Trophoblast cell (in vitro differentiated cells and primary cell): ENCODE measurements at regions not wholly inside any gene's neighbourhood (a gene's known extent, or its start where the extent isn't known, plus 50 kb on each side); places are given as distances from the start of the nearest gene placed in this dataset.

Source experiments
- DNase-seq, 2 donors: peaks; one replicate each; pipeline ENCODE4 v3.0.0-alpha.2; 2016
- H2AFZ ChIP-seq: 2 replicates; pipeline ENCODE4 v1.6.1; 2013; ENCODE audit warnings: low read length, moderate library complexity, mild to moderate bottlenecking; ENCODE audit not compliant: insufficient read depth, poor library complexity
- H2AK5ac ChIP-seq: 2 replicates; pipeline ENCODE4 v1.6.1; 2013; ENCODE audit warnings: mild to moderate bottlenecking, low read length
- H2BK120ac ChIP-seq: 2 replicates; pipeline ENCODE4 v1.6.1; 2013; ENCODE audit warnings: low read length, mild to moderate bottlenecking, moderate library complexity; ENCODE audit not compliant: insufficient read depth, poor library complexity
- H2BK12ac ChIP-seq: 2 replicates; pipeline ENCODE4 v1.6.1; 2013; ENCODE audit warnings: mild to moderate bottlenecking, low read length, moderate library complexity
- H2BK5ac ChIP-seq: 2 replicates; pipeline ENCODE4 v1.6.1; 2013; ENCODE audit warnings: low read length, low read depth, moderate library complexity, mild to moderate bottlenecking; ENCODE audit not compliant: poor library complexity
- H3K14ac ChIP-seq: 2 replicates; pipeline ENCODE4 v1.6.1; 2013; ENCODE audit warnings: mild to moderate bottlenecking, low read length
- H3K18ac ChIP-seq: 2 replicates; pipeline ENCODE4 v1.6.1; 2013; ENCODE audit warnings: mild to moderate bottlenecking, low read length
- H3K23ac ChIP-seq: 2 replicates; pipeline ENCODE4 v1.6.1; 2013; ENCODE audit warnings: low read length
- H3K27ac ChIP-seq: 2 replicates; pipeline ENCODE4 v1.5.1; 2013; ENCODE audit warnings: low read depth, mild to moderate bottlenecking, inconsistent platforms, low read length, moderate library complexity
- H3K27me3 ChIP-seq: 2 replicates; pipeline ENCODE4 v1.6.1; 2013; ENCODE audit warnings: inconsistent platforms, mild to moderate bottlenecking, low read length, moderate library complexity; ENCODE audit not compliant: insufficient read depth
- H3K36me3 ChIP-seq, 2 experiments: 1 replicate in 1 of 2; 2 replicates in 1 of 2; pipeline ENCODE4 v1.6.1; 2013; ENCODE audit warnings: low read length in 2 of 2, mild to moderate bottlenecking in 2 of 2, moderate library complexity in 1 of 2; ENCODE audit not compliant: insufficient read depth in 2 of 2, control insufficient read depth in 1 of 2
- H3K4ac ChIP-seq: 2 replicates; pipeline ENCODE4 v1.6.1; 2013; ENCODE audit warnings: low read depth, mild to moderate bottlenecking, low read length, moderate library complexity
- H3K4me1 ChIP-seq, 2 experiments: 1 replicate in 1 of 2; 2 replicates in 1 of 2; pipeline ENCODE4 v1.6.1; 2013; ENCODE audit warnings: low read length in 2 of 2, mild to moderate bottlenecking in 2 of 2, moderate library complexity in 1 of 2; ENCODE audit not compliant: insufficient read depth in 2 of 2, control insufficient read depth in 1 of 2
- H3K4me2 ChIP-seq: 2 replicates; pipeline ENCODE4 v1.6.1; 2013; ENCODE audit warnings: inconsistent platforms, mild to moderate bottlenecking, low read length, moderate library complexity
- H3K4me3 ChIP-seq: 2 replicates; pipeline ENCODE4 v1.5.1; 2013; ENCODE audit warnings: mild to moderate bottlenecking, low read depth, low read length, inconsistent platforms
- H3K79me1 ChIP-seq: one replicate; pipeline ENCODE4 v1.6.1; 2013; ENCODE audit warnings: low read length
- H3K79me2 ChIP-seq: 2 replicates; pipeline ENCODE4 v1.6.1; 2013; ENCODE audit warnings: low read length, mild to moderate bottlenecking; ENCODE audit not compliant: control insufficient read depth, insufficient read depth, poor library complexity
- H3K9ac ChIP-seq: 2 replicates; pipeline ENCODE4 v1.6.1; 2013; ENCODE audit warnings: mild to moderate bottlenecking, low read length
- H3K9me3 ChIP-seq: 2 replicates; pipeline ENCODE4 v1.6.1; 2013; ENCODE audit warnings: low read depth, mild to moderate bottlenecking, control low read depth, inconsistent platforms, low read length; ENCODE audit not compliant: insufficient read depth
- H4K12ac ChIP-seq: 2 replicates; pipeline ENCODE4 v1.6.1; 2013; ENCODE audit warnings: low read depth, mild to moderate bottlenecking, low read length, moderate library complexity
- H4K8ac ChIP-seq: 2 replicates; pipeline ENCODE4 v1.6.1; 2013; ENCODE audit warnings: low read depth, mild to moderate bottlenecking, low read length, moderate library complexity
- H4K91ac ChIP-seq: one replicate; pipeline ENCODE4 v1.6.1; 2013; ENCODE audit warnings: low read depth, mild to moderate bottlenecking, low read length, moderate library complexity
- WGBS: extraction: QIAGEN DNeasy Blood & Tissue Kit; methylation state at CpG from one replicate; pipeline ENCODE4 v1.1.7; 2013; ENCODE audit warnings: missing lambda C conversion rate; ENCODE audit not compliant: insufficient read length, insufficient coverage; ENCODE audit errors: extremely low coverage; 5-methylcytosine and 5-hydroxymethylcytosine counted together

- no peak overlapping the region for H3K18ac ChIP-seq
- no peak overlapping the region for H3K23ac ChIP-seq
- H3K27ac ChIP-seq: no peak overlapping the region
- WGBS: no CpG with 5 or more reads among the region's 4 CpGs
- H3K4me2 ChIP-seq: no peak overlapping the region
- H2AFZ ChIP-seq: no peak overlapping the region
- no peak overlapping the region for H4K12ac ChIP-seq
- no peak for DNase-seq
- no peak overlapping the region for H4K91ac ChIP-seq
- H3K4me3 ChIP-seq: no peak overlapping the region
- H3K14ac ChIP-seq: no peak overlapping the region
- H2BK5ac ChIP-seq: no peak overlapping the region
- H3K79me1 ChIP-seq: no peaks in the 10 kb centered on the region
- H4K8ac ChIP-seq: no peak overlapping the region
- no peaks in the 10 kb centered on the region for H3K27me3 ChIP-seq
- H2BK12ac ChIP-seq: no peak overlapping the region
- no peaks in the 10 kb centered on the region for H3K36me3 ChIP-seq
- no peak overlapping the region for H3K4ac ChIP-seq
- H2AK5ac ChIP-seq: no peak overlapping the region
- no peaks in the 10 kb centered on the region for H3K4me1 ChIP-seq
- no peaks in the 10 kb centered on the region for H3K79me2 ChIP-seq
- no peak overlapping the region for H2BK120ac ChIP-seq
- H3K9me3 ChIP-seq: no peaks in the 10 kb centered on the region
- H3K9ac ChIP-seq: no peak overlapping the region
These were observed 876.7 kb upstream of the POU3F3 start for GRCh38 chr2:103977241-103977640.

- Histone ChIP-seq H3K4me2 (no peak overlapping the region), H3K9ac (no peak overlapping the region), H2AFZ (no peak overlapping the region), H3K18ac (no peak overlapping the region), H3K4me1 (no peaks in the 10 kb centered on the region), H3K79me2 (no peaks in the 10 kb centered on the region), H3K36me3 (no peaks in the 10 kb centered on the region), H2AK5ac (no peak overlapping the region), H2BK5ac (no peak overlapping the region), H2BK12ac (no peak overlapping the region), H3K79me1 (no peaks in the 10 kb centered on the region), H3K4me3 (no peak overlapping the region), H3K9me3 (no peaks in the 10 kb centered on the region), H4K91ac (no peak overlapping the region), H3K27ac (no peak overlapping the region), H4K8ac (no peak overlapping the region), H4K12ac (no peak overlapping the region), H2BK120ac (no peak overlapping the region), H3K27me3 (no peaks in the 10 kb centered on the region), H3K4ac (no peak overlapping the region), H3K23ac (no peak overlapping the region), H3K14ac (no peak overlapping the region)
- DNase-seq: no peak
These were observed 876.2 kb upstream of the POU3F3 start for GRCh38 chr2:103977668-103978067.

GRCh38 chr2:103980401-103980800 lies 873.5 kb upstream of the POU3F3 start:
- no peak overlapping the region for H3K18ac ChIP-seq
- H3K36me3 ChIP-seq: no peaks in the 10 kb centered on the region
- H3K4me2 ChIP-seq: no peak overlapping the region
- no peak overlapping the region for H3K14ac ChIP-seq
- no peak for DNase-seq
- H3K4me1 ChIP-seq: no peaks in the 10 kb centered on the region
- H3K27ac ChIP-seq: no peak overlapping the region
- H4K8ac ChIP-seq: no peak overlapping the region
- no peak overlapping the region for H2BK12ac ChIP-seq
- no peaks in the 10 kb centered on the region for H3K79me1 ChIP-seq
- no peak overlapping the region for H3K4ac ChIP-seq
- H2AK5ac ChIP-seq: no peak overlapping the region
- no peak overlapping the region for H4K91ac ChIP-seq
- no peak overlapping the region for H3K23ac ChIP-seq
- no peak overlapping the region for H3K9ac ChIP-seq
- H3K4me3 ChIP-seq: no peak overlapping the region
- H3K27me3 ChIP-seq: no peaks in the 10 kb centered on the region
- no peak overlapping the region for H2AFZ ChIP-seq
- H3K79me2 ChIP-seq: no peaks in the 10 kb centered on the region
- H4K12ac ChIP-seq: no peak overlapping the region
- no peak overlapping the region for H2BK5ac ChIP-seq
- no CpG with 5 or more reads among the region's 1 CpG for WGBS
- H2BK120ac ChIP-seq: no peak overlapping the region
- H3K9me3 ChIP-seq: no peaks in the 10 kb centered on the region

- no peaks in the 10 kb centered on the region for H3K79me2 ChIP-seq
- no peak overlapping the region for H2BK12ac ChIP-seq
- H3K4me3 ChIP-seq: no peak overlapping the region
- no peaks in the 10 kb centered on the region for H3K36me3 ChIP-seq
- H3K9ac ChIP-seq: no peak overlapping the region
- WGBS: no CpG with 5 or more reads among the region's 3 CpGs
- no peak overlapping the region for H3K27ac ChIP-seq
- no peak overlapping the region for H2AK5ac ChIP-seq
- no peak overlapping the region for H3K18ac ChIP-seq
- H2AFZ ChIP-seq: no peak overlapping the region
- no peak overlapping the region for H4K12ac ChIP-seq
- H3K4ac ChIP-seq: no peak overlapping the region
- H3K14ac ChIP-seq: no peak overlapping the region
- no peak for DNase-seq
- no peak overlapping the region for H4K8ac ChIP-seq
- no peak overlapping the region for H3K4me2 ChIP-seq
- H3K4me1 ChIP-seq: no peaks in the 10 kb centered on the region
- no peak overlapping the region for H3K23ac ChIP-seq
- H2BK120ac ChIP-seq: no peak overlapping the region
- H2BK5ac ChIP-seq: no peak overlapping the region
- no peak overlapping the region for H4K91ac ChIP-seq
- no peaks in the 10 kb centered on the region for H3K27me3 ChIP-seq
- no peaks in the 10 kb centered on the region for H3K9me3 ChIP-seq
- H3K79me1 ChIP-seq: no peaks in the 10 kb centered on the region
These were observed 871.2 kb upstream of the POU3F3 start for GRCh38 chr2:103982691-103983090.

GRCh38 chr2:103986001-103986400 lies 867.9 kb upstream of the POU3F3 start:
- H4K8ac ChIP-seq: no peak overlapping the region
- H4K12ac ChIP-seq: no peak overlapping the region
- no peak overlapping the region for H2BK120ac ChIP-seq
- H3K4me1 ChIP-seq: no peaks in the 10 kb centered on the region
- no peak overlapping the region for H2AK5ac ChIP-seq
- no peaks in the 10 kb centered on the region for H3K9me3 ChIP-seq
- DNase-seq: no peak
- H3K9ac ChIP-seq: no peak overlapping the region
- H3K27ac ChIP-seq: no peak overlapping the region
- no peak overlapping the region for H2AFZ ChIP-seq
- no peaks in the 10 kb centered on the region for H3K79me2 ChIP-seq
- no peak overlapping the region for H3K4me3 ChIP-seq
- H2BK5ac ChIP-seq: no peak overlapping the region
- H3K23ac ChIP-seq: no peak overlapping the region
- H3K79me1 ChIP-seq: no peaks in the 10 kb centered on the region
- no peaks in the 10 kb centered on the region for H3K27me3 ChIP-seq
- no CpG with 5 or more reads among the region's 4 CpGs for WGBS
- no peak overlapping the region for H4K91ac ChIP-seq
- H3K14ac ChIP-seq: no peak overlapping the region
- H2BK12ac ChIP-seq: no peak overlapping the region
- H3K4me2 ChIP-seq: no peak overlapping the region
- H3K36me3 ChIP-seq: no peaks in the 10 kb centered on the region
- H3K4ac ChIP-seq: no peak overlapping the region
- H3K18ac ChIP-seq: no peak overlapping the region
